ENCODE measurements at regions not wholly inside any gene's neighbourhood (a gene's known extent, or its start where the extent isn't known, plus 50 kb on each side); places are given as distances from the start of the nearest gene placed in this dataset.

- TF ChIP-seq EZH2 (IDR thresholded peaks at IDR 0.05; ENCODE audit: low read depth) = no peak
- TF ChIP-seq CTCF (conservative IDR thresholded peaks at IDR 0.05) = no peak
These were observed 220.3 kb upstream of the DAPK1 start for GRCh38 chr9:87277346-87277745.
